ENCODE measurements at regions not wholly inside any gene's neighbourhood (a gene's known extent, or its start where the extent isn't known, plus 50 kb on each side); places are given as distances from the start of the nearest gene placed in this dataset.

GRCh38 chr21:27139526-27139925, 172.6 kb upstream of the ADAMTS5 start:
- DNase-seq (ENCODE audit: low read depth in 2 of 2), result no peak

- DNase-seq (ENCODE audit: low read depth in 2 of 2), result no peak
These were observed 167.6 kb upstream of the ADAMTS5 start for GRCh38 chr21:27134516-27134915.

DNA sequence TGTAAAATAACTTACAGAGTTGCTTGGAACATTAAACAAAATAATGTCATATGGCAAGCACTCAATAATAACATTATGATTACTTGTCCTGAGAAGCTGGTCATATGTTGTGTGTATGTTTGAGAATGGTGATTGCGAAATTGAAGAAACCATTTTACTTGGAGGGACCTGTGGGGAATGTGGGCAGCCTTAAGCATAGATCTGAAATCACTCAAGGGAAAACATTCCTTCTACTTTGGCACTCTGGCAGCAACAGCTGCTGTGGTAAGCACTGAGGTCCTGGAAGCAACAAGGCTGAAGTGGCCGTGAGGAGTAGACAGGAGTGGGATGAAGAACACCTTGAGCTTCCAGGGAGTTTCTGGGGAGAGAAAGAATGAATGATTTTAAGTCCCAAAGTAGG, 165.4 kb upstream of the ADAMTS5 start:
- DNase-seq (ENCODE audit: low read depth in 2 of 2), result no peak

- no peak for DNase-seq (ENCODE audit: low read depth in 2 of 2)
These were observed 163.3 kb upstream of the ADAMTS5 start for GRCh38 chr21:27130154-27130553.

- DNase-seq (ENCODE audit: low read depth in 2 of 2), result no peak
These were observed 162.8 kb upstream of the ADAMTS5 start for GRCh38 chr21:27129694-27130093.

DNA sequence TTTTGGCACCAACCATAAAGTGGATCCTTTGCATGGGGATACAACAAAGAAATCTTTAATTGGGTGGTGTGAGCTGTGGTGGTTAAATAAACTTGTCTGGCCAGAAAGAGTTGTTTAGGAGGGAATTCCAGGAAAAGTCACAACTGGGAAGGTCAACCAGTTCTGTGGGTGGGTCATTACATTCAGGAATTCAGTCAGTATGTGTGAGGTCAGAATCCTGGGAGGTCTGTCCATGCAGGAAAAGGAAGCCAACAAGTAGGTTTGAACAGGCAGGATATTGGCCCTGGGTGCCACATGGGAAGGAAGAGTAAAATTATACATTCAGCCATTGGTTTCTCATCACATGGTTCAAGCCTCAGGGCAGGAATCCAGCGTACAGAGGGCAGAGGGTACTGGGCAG, 162.3 kb upstream of the ADAMTS5 start:
- DNase-seq (ENCODE audit: low read depth in 2 of 2), result no peak

GRCh38 chr21:27126140-27126539, 159.3 kb upstream of the ADAMTS5 start:
- no peak for DNase-seq (ENCODE audit: low read depth in 2 of 2)

- no peak for DNase-seq (ENCODE audit: low read depth in 2 of 2)
These were observed 155.8 kb upstream of the ADAMTS5 start for GRCh38 chr21:27122686-27123085.

GRCh38 chr21:27114111-27114510, 147.2 kb upstream of the ADAMTS5 start:
- no peak for DNase-seq (ENCODE audit: low read depth in 2 of 2)

DNA sequence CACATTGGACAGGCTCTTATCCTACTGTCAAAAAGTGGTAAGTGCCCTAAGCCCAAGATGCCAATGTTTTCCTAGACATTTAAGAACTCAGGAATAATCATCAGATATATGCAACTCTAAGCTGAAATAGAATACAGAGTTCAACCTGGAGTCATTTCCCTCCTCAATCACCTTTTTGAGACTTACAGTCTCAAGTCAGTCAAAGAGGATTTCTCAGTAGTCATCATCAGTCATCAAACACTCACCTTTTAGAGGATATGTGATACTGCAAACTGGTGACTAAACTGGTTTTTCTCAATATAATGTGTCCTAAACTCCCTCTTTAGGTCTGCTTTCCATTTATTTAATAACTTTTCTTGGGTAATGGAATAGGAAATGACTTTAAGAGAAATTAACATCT, 145.3 kb upstream of the ADAMTS5 start:
- DNase-seq (ENCODE audit: low read depth in 2 of 2), result no peak

GRCh38 chr21:27110956-27111355, 144.1 kb upstream of the ADAMTS5 start:
- DNase-seq (ENCODE audit: low read depth in 2 of 2), result no peak

DNA sequence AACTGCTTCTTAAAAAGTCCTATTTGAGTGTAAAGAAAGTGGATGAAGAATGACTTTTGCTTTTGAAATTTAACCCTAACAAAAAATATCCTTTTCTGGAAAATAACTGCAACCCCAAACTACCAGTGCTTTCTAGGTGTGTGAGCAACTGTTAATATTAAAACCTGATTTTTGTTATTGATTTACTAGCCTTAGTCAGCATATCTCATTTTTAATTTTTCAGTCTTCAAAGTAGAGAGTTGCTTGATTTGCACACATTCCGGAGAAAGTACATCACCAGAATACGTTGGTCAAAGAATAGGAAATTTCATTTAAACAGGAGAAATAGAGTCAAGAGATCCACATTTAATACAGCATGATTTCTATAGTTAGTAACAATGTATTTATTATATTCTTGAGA, 141.8 kb upstream of the ADAMTS5 start:
- no peak for DNase-seq (ENCODE audit: low read depth in 2 of 2)

DNA sequence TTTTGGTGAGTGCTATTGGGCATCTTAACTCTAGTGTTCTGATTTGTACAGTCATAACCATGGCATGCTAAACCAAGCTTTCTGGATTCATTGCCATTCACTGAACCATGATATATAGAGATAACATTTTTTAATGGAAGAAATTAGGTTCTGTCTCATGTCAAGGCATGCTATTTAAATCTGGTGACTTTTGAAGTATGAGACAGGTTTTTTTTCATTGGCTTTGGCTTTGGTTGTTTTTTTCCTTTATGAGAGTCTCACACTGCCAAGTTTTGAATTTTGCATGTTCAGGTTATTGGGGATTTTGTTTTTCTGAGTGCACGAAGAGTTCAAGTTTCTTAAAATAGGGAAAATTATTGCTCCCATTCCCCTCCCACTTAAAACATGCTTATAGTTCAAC, 141.3 kb upstream of the ADAMTS5 start:
- DNase-seq (ENCODE audit: low read depth in 2 of 2), result no peak

GRCh38 chr21:27104846-27105431, 138.1 kb upstream of the ADAMTS5 start:
- DNase-seq (ENCODE audit: low read depth in 2 of 2), result no peak

DNA sequence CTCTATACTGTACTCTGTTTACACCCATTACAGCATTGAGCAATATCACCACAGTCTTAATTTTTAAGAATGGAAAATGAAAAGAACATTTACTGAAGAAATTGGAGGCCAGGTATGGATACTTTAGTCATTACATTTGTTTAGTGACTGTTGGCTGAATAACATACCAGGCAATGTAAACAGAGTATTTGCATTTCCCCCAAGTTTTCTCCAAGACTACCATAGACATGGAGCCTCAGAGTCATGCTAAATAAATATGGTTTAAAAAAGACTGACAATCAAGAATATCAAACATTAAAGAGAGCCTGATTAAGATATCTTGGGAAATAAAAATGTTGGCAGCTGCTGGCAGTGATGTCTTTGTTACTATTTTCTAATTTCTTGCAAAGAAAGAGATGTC, 136.9 kb upstream of the ADAMTS5 start:
- no peak for DNase-seq (ENCODE audit: low read depth in 2 of 2)

- DNase-seq (ENCODE audit: low read depth in 2 of 2), result no peak
These were observed 134.6 kb upstream of the ADAMTS5 start for GRCh38 chr21:27101523-27101922.

GRCh38 chr21:27094184-27094948, 127.5 kb upstream of the ADAMTS5 start:
- no peak for DNase-seq (ENCODE audit: low read depth in 2 of 2)

- DNase-seq (ENCODE audit: low read depth in 2 of 2), result no peak
These were observed 119.7 kb upstream of the ADAMTS5 start for GRCh38 chr21:27086630-27087029.

DNA sequence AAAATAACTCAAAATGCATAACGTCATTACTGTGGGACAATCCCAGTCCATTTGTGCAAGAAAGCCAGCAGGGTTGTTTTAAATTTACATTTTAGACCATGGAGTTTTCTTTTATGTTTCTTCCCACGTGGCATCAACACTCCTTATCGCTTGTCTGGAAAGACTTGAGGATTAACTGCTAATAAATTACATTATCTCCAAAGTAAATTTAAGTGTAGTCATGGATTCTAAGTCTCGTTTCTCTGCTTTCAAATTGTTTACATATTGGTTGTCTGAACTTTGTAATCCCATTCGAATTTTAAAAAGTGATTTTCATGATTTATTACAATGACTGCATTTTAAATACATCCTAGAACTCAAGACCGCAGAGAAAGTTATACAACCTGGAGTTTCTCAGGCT, 119.3 kb upstream of the ADAMTS5 start:
- no peak for DNase-seq (ENCODE audit: low read depth in 2 of 2)

GRCh38 chr21:27085387-27085786, 118.5 kb upstream of the ADAMTS5 start:
- no peak for DNase-seq (ENCODE audit: low read depth in 2 of 2)

DNA sequence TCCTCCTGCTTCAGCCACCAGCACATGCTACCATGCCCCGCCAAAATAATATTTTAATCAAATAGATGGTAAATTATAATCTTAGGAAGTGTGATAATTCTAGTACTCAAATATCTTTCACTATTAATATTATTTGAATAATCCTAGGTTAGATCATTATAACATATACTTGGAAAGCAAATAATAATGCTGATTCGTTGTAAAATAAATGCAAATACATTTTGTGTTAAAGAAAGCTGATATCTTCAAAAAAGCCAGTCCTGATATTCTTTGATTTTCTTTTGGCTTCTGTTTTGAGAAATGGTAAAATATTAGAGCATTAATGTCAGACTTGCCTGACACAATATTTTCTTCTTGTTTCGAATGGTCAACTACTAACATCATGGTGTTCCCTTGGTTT, 116.3 kb upstream of the ADAMTS5 start:
- no peak for DNase-seq (ENCODE audit: low read depth in 2 of 2)

- DNase-seq (ENCODE audit: low read depth in 2 of 2), result no peak
These were observed 115.6 kb upstream of the ADAMTS5 start for GRCh38 chr21:27082431-27083010.

DNA sequence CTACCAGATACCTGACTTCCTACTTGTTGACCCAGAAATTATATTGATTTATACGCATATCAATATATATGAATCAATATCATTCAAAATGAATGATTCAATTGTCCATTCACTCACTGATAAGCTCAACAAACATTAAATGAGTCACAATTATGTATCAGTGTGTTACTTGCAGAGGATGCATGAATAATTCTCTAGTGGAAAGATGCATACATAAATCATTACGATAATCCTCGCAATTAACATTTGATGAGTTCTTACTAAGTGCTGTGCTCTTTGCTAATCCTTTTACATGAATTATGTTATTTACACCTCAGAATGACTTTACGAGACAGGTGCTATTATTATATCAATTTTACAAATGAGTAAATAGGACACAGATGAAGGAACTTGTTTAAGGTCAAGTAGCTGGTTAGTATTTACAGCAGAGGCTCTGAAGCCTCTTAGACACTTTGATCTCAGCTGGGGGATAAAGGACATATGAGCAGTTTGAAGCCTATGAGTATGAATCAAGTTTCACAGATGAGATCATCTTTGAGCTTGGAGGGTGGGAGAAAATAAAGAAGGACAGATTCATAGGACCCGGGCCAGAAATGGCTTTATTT, 112.8 kb upstream of the ADAMTS5 start:
- no peak for DNase-seq (ENCODE audit: low read depth in 2 of 2)

All from stimulated activated CD8-positive, alpha-beta memory T cell treated with anti-CD3 and anti-CD28 coated beads, Interleukin-7, amount 100 ng/mL, for 4 hours (primary cell).